GM12865 (cell line): ENCODE measurements at regions not wholly inside any gene's neighbourhood (a gene's known extent, or its start where the extent isn't known, plus 50 kb on each side); places are given as distances from the start of the nearest gene placed in this dataset.

Experiments used
- DNase-seq: peaks from one replicate; pipeline ENCODE4 v3.0.0; 2010; ENCODE audit warnings: low read depth
- H3K4me3 ChIP-seq: 2 replicates; pipeline ENCODE4 v1.5.1; 2011; ENCODE audit warnings: mild to moderate bottlenecking, low read depth, low read length, control low read depth
- TF ChIP-seq, protein P1 (sequence below): IDR thresholded peaks from 2 replicates; pipeline ENCODE4 v1.5.1; 2011; ENCODE audit warnings: low read length, control low read depth, low read depth, inconsistent platforms; ENCODE audit not compliant: insufficient read depth; ENCODE audit errors: missing control alignments

DNA sequence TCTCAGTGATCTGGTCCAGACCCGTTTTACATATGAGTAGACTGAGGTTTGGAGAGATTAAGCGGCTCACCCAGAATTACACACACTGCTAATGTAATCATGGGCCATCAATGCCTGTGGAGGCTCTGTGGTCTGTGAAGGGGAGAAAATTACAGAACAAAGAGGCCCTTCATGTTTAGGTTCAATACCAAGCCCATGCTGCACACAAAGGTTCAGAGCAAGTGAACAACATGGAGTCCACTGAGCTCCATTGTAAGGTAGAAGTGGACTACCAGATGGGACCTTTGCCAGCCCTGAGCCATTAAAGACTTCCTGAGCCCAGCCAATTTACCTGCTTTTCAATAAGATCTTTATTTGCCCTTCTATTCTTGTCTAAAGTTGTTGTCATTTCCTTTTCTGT is 109.8 kb downstream of the LUZP4 start:
- TF ChIP-seq, protein P1, sequence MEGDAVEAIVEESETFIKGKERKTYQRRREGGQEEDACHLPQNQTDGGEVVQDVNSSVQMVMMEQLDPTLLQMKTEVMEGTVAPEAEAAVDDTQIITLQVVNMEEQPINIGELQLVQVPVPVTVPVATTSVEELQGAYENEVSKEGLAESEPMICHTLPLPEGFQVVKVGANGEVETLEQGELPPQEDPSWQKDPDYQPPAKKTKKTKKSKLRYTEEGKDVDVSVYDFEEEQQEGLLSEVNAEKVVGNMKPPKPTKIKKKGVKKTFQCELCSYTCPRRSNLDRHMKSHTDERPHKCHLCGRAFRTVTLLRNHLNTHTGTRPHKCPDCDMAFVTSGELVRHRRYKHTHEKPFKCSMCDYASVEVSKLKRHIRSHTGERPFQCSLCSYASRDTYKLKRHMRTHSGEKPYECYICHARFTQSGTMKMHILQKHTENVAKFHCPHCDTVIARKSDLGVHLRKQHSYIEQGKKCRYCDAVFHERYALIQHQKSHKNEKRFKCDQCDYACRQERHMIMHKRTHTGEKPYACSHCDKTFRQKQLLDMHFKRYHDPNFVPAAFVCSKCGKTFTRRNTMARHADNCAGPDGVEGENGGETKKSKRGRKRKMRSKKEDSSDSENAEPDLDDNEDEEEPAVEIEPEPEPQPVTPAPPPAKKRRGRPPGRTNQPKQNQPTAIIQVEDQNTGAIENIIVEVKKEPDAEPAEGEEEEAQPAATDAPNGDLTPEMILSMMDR, result no peak
- DNase-seq, result no peak
- H3K4me3 ChIP-seq, result no peak overlapping the region

DNA sequence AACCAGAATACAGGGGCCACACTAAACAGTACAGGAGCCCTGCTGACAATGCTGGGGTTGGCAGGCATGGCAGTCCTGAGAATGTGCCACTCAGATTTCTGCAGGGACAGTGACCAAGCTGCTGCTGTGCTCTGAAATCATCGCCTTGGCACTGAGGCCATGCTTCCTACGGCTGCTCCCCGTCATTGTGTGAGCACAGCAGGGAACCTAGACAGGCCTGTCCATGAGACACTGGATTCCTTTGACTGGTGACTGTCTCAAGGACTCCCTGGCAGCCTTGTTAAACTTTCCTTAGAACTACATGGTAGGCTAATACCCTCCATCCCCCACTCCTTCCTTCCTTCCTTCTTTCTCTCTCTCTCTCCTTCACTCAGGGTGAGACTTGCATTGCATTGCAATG is 111.4 kb downstream of the LUZP4 start:
- no peak for DNase-seq
- no peak overlapping the region for H3K4me3 ChIP-seq
- TF ChIP-seq, protein P1, result no peak

DNA sequence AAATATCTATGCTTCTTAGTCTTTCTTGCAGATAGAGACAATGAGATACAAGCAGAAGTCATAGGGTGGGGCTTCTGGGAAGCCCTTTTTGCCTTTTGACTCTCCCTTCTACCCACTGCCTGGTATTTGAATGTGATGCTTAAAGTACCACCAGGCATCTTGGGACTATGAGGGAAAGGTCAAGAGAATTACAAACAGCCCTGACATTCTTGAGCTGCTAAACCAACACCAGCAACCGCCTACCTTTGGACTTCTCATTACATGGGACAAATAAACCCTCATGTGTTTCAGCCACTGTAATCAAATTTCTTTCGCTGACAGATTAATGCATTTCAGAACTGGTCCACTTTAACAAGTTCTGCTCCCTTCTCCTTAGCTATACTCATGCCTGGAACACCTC is 112.8 kb downstream of the LUZP4 start:
- H3K4me3 ChIP-seq, result no peak overlapping the region
- TF ChIP-seq, protein P1, result no peak
- no peak for DNase-seq

DNA sequence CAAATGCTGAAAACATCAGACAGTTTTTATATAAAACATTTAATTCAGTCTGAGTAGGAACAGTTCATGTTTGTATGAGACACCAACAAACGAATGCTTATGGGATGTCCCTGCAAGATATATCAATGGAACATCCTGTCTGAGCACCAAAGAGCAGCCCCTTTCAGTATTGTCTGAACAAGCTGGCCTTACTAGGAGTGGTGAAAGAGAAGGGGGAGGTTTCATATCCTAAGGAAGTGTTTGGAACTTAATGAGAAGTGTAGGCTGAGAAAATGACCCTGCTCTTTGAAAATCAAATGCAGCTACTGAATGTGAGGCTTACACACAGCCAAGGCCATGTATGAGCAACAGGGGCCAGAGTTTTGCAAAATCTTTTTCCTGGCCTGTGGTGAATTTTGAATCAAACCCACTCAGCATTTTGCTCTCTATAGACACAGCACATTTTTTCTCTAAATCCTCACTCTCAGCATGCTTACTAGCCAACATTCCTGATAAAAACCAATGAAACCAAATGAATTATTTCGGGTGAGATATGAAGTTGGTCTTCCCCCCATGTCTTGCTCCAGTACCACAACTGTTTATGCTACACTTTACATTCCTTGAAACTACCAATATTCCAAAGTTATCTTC is 119.4 kb downstream of the LUZP4 start:
- DNase-seq, result no peak
- no peak overlapping the region for H3K4me3 ChIP-seq
- TF ChIP-seq, protein P1, result no peak

DNA sequence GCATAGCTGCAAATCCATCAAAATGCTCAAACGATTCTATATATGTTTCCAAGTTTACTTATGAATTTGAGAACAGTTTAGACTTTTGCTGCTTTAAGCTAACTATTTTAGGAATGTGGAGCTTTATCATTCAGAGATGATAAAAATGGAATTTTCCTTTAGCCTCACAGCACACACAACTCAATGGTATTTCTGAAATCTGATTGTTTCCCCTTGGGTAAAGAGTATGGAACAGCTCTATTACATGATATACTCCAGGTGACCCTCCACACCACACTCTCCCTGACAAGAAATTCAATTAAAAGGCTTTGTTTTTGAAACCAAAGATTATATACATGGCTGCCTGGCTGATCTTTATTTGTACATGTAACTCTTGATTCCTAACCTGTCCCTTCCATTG is 120.0 kb downstream of the LUZP4 start:
- no peak for DNase-seq
- H3K4me3 ChIP-seq, result no peak overlapping the region
- TF ChIP-seq, protein P1, result no peak

DNA sequence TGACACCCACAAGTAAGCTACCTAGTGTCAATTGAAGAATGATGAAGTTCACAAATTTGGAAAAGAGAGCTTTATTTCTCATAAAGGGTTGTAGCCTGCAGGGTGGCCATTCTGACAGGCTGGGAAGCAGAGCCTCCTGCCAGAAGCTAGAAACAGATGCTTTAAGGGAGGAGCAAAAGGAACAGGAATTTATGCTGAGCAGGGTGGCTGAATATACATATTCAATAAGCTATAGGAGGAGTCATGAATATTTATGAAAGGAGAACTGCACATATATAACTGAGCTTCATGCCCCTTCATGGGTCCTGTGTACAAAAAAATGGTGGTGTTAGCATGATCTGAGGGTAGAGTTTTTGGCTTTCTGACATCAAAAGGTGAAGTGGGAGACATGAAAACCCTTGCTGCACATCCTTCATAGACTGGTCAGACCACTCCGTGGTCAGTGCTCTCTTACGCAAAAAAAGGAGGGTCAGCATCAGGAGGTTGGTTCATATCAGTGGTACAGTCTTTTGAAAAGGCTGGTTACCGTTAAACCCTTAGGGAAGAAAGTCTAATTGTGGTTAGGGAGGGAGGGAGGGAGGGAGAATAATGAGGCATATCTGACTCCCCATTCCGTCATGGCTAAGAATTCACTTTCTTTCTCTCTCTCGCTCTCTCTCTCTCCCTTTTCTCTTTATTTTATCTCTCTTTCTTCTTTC is 121.4 kb downstream of the LUZP4 start:
- no peak for DNase-seq
- H3K4me3 ChIP-seq, result no peak overlapping the region
- TF ChIP-seq, protein P1, result no peak
